Upper lobe of left lung (tissue), 4 donors: ENCODE measurements at regions not wholly inside any gene's neighbourhood (a gene's known extent, or its start where the extent isn't known, plus 50 kb on each side); places are given as distances from the start of the nearest gene placed in this dataset.

Source experiments
- POLR2AphosphoS5 ChIP-seq, 2 donors: sonication (generic); formaldehyde crosslinking; IDR thresholded peaks; one replicate each; pipeline ENCODE4 v1.5.1; 2017; ENCODE audit warnings: antibody characterized with exemption in 2 of 2
- TF ChIP-seq, protein P1 (sequence below), 6 experiments: fragments of 450-650 bp in 4 of 6; fragments of 200-600 bp in 2 of 6; sonication (generic) in 2 of 6; IDR thresholded peaks; one replicate each; pipeline ENCODE4 v1.5.1; 2016 to 2019; ENCODE audit warnings: antibody characterized with exemption in 6 of 6

DNA sequence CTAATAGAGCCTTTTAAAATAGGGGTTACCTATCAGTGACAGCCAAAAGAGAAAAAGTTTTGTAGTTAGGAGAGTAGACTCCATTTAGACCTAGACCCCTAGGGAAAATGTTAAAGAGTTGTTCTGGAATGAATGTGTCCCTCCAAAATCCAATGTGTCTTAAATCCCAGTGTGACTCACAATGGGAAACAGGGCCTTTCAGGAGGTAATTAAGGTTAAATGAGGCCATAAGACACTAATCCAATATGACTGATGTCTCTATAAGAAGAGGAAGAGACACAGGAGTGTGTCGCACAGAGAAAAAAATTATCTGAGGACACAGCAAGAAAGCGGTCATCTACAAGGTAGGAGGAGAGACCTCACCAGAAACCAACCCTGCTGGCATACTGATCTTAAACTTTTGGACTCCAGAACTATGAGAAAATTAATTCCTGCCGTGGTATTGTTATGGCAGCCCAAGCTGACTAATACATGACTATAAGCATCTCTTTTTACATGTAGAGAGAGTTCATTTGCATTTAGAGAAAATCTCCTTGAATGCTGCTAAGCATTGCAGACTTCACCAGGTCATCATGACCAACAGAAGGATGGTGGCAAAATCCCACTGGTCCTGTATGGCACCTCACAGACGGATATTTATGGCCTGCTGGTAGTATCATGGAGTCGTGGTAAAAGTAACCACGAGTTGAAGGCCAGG, 259.6 kb upstream of the TMTC1 start:
- TF ChIP-seq, protein P1, sequence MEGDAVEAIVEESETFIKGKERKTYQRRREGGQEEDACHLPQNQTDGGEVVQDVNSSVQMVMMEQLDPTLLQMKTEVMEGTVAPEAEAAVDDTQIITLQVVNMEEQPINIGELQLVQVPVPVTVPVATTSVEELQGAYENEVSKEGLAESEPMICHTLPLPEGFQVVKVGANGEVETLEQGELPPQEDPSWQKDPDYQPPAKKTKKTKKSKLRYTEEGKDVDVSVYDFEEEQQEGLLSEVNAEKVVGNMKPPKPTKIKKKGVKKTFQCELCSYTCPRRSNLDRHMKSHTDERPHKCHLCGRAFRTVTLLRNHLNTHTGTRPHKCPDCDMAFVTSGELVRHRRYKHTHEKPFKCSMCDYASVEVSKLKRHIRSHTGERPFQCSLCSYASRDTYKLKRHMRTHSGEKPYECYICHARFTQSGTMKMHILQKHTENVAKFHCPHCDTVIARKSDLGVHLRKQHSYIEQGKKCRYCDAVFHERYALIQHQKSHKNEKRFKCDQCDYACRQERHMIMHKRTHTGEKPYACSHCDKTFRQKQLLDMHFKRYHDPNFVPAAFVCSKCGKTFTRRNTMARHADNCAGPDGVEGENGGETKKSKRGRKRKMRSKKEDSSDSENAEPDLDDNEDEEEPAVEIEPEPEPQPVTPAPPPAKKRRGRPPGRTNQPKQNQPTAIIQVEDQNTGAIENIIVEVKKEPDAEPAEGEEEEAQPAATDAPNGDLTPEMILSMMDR (IDR thresholded peaks at IDR 0.05), result no peak
- TF ChIP-seq POLR2AphosphoS5 (IDR thresholded peaks at IDR 0.05), result no peak
